GM10248 (cell line): ENCODE measurements at regions not wholly inside any gene's neighbourhood (a gene's known extent, or its start where the extent isn't known, plus 50 kb on each side); places are given as distances from the start of the nearest gene placed in this dataset.

Experiments
- CTCF ChIA-PET: fragments of 300-600 bp; sonication (Branson Sonifier 250); formaldehyde crosslinking; extraction: SDS; loops from one replicate; lab custom pipeline; 2021; ENCODE audit warnings: antibody characterized with exemption; lab: Yijun Ruan, JAX
- POLR2A ChIA-PET: fragments of 350-650 bp; sonication (Branson Sonifier 250); formaldehyde crosslinking; extraction: SDS; loops from one replicate; lab custom pipeline; 2020; ENCODE audit warnings: antibody characterized with exemption; lab: Yijun Ruan, JAX
- DNase-seq: peaks from one replicate; pipeline ENCODE4 v3.0.0; 2012; ENCODE audit errors: extremely low spot score
- CTCF ChIP-seq: IDR thresholded peaks from 2 replicates; pipeline ENCODE4 v1.5.1; 2012; ENCODE audit warnings: mild to moderate bottlenecking, low read depth; ENCODE audit errors: extremely low read depth, missing control alignments, control extremely low read depth

DNA sequence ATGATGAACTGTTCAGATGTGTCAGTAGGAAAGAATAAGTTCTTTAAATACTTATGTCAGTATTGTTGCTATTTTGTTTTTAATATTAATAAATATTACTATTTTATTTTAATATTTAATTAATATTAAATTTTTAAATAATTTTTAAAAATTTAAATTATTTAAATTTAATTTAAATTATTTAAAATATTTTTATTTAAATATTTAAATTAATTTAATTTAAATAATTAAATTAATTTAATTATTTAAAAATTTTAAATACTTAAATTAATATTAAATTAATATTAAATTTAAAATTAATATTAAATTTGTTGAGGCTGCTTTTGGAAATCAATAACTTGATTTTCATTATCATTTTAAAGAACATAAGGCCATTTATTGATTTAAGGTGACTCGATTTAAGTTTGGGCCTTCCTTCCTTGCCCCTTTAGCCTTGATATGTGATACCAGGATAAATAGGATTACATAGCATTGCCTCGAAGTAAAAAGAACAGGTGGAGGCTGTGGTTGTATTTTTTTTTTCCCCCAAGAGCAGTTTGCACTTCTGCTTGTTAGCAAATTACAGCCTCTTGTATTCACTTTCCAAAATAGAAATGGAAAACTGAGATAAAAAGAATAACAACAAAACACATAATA, 915.2 kb downstream of the TTLL7 start:
- ChIA-PET CTCF (no interaction called here), POLR2A (no interaction called here)
- DNase-seq: no peak
- TF ChIP-seq CTCF: no peak

GRCh38 chr1:83077411-83077810, 921.5 kb downstream of the TTLL7 start:
- ChIA-PET POLR2A (no interaction called here), CTCF (interaction anchor here (0.9 to 1.2 kb wide), 3 partner anchors 10 to 21 kb away, joined by 3 to 4 read pairs (median 3); no protein-coding TSS in a partner anchor)
- DNase-seq: no peak
- no peak for TF ChIP-seq CTCF

GRCh38 chr1:83075107-83075506, 923.8 kb downstream of the TTLL7 start:
- DNase-seq: no peak
- CTCF ChIA-PET: interaction anchor here (1.5 kb wide), 1 partner anchor 9 kb away, joined by 6 read pairs; no protein-coding TSS in a partner anchor
- POLR2A ChIA-PET: no interaction called here
- TF ChIP-seq CTCF: no peak

GRCh38 chr1:83067954-83068353, 931.0 kb downstream of the TTLL7 start:
- CTCF ChIA-PET: interaction anchor here (2.2 kb wide), 1 partner anchor 12 kb away, joined by 6 read pairs; no protein-coding TSS in a partner anchor
- TF ChIP-seq CTCF: no peak
- no peak for DNase-seq
- POLR2A ChIA-PET: no interaction called here

DNA sequence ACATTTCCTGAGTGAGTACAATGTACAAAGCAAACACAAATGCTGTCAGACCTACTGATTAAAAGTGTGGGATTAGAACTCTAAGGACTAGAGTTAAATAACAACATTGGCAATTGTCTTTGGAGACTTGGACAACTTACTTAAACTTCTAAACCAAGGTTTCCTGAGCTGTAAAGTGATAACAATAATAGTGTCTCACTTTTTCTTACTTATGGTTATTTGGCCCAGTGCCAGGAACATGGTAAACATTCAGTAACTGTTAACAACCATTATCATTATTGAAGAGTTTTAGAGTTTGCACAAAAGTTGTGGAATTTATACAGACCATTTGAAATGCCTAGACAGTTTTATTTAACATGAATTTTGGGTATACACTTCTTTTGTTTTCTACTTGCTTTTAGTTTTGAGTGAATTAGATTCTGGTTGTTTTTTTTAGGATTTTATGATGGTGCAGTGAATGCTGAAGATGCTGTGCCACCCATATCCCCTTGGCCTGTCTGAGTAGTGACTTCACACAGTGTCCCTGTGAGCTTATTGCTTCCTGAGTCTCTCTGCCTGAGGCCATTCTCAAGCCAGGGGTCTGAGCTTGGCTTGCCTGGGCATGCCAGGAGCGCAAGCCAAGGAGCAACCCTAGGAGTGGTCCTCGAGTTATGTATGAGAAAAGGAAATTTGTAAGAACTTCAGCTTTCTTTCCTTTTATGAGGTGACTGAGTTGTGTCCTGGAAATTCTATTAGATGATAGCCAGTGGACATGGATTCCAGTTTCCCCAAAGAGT, 932.8 kb downstream of the TTLL7 start:
- no peak for DNase-seq
- CTCF ChIA-PET: interaction anchor here (1.4 to 3.0 kb wide), 3 partner anchors 9 to 12 kb away, joined by 3 to 6 read pairs (median 4); no protein-coding TSS in a partner anchor
- no peak for TF ChIP-seq CTCF
- POLR2A ChIA-PET: no interaction called here

DNA sequence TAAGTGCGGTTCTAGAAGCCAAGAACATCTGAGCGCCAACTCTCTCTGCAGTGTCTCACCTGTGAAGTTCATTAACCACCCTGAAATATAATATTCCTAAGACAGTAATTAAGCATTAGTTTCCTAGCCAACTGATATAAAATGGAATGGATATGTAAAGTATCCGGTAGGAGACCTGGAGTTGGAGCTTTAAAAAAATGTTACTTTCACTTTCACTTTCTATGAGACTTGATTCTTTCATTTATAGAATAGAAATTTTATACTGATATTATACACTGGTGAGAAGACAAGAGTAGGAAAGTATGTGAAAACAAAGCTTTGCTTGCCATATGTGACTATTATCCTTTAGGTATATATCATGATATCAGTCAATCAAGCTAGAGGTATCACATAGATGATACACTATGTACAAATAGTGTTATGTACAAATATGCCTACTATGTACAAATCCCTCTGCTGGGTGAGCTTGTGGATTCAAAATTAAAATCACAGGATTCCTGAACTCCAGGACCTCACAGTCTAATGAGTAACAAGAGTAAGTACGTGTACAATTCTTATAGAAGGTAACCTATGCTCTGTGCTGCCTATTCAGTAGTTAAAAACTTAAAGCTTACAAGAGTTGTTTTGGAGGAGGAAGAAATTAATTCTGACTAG, 934.2 kb downstream of the TTLL7 start:
- ChIA-PET POLR2A (no interaction called here), CTCF (interaction anchor here (1.4 to 3.0 kb wide), 2 partner anchors 10 to 11 kb away, joined by 4 to 6 read pairs; no protein-coding TSS in a partner anchor)
- no peak for TF ChIP-seq CTCF
- DNase-seq: no peak
